GM12874 (cell line): ENCODE measurements at regions not wholly inside any gene's neighbourhood (a gene's known extent, or its start where the extent isn't known, plus 50 kb on each side); places are given as distances from the start of the nearest gene placed in this dataset.

Experiments
- CTCF ChIP-seq: IDR thresholded peaks from 2 replicates; pipeline ENCODE4 v1.5.1; 2011; ENCODE audit warnings: low read depth, mild to moderate bottlenecking, control low read depth, low read length, moderate library complexity; ENCODE audit not compliant: insufficient read depth

- TF ChIP-seq CTCF = no peak
Measured at GRCh38 chr17:33889766-33890165, 365.3 kb upstream of the CCL2 start.

GRCh38 chr17:33892717-33893591, 362.1 kb upstream of the CCL2 start:
- no peak for TF ChIP-seq CTCF

GRCh38 chr17:33895491-33895890, 359.6 kb upstream of the CCL2 start:
- TF ChIP-seq CTCF = no peak

- no peak for TF ChIP-seq CTCF
Measured at GRCh38 chr17:33896263-33896662, 358.8 kb upstream of the CCL2 start.

GRCh38 chr17:33901085-33901484, 354.0 kb upstream of the CCL2 start:
- no peak for TF ChIP-seq CTCF

GRCh38 chr17:33902901-33903449, 352.1 kb upstream of the CCL2 start:
- TF ChIP-seq CTCF = no peak

- TF ChIP-seq CTCF = no peak
Measured at GRCh38 chr17:33904476-33904875, 350.6 kb upstream of the CCL2 start.
